ENCODE measurements at regions not wholly inside any gene's neighbourhood (a gene's known extent, or its start where the extent isn't known, plus 50 kb on each side); places are given as distances from the start of the nearest gene placed in this dataset.

DNA sequence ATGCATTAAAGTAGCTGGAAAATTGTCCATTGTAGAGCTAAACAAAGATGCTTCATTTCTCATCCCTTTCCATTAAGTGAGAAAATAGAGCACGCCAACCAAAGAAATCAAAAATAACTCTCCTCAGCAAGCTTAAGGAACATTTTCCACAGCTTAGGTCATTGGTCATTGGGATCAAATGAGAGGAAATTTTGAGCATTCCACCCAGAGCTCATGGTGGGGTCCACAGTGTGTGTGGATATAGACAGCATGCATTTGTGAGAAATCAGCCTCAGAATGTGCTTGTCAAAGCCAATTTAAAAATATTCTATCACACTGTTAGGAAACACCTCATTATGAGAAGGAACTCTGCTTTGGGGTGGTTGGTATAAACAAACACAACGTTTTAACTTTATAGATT lies 97.2 kb downstream of the HDGFL1 start:
- H3K36me3 ChIP-seq (ENCODE audit: control insufficient read depth in 5 of 5, insufficient read depth in 5 of 5, low read length in 5 of 5) = no peaks in the 10 kb centered on the region

DNA sequence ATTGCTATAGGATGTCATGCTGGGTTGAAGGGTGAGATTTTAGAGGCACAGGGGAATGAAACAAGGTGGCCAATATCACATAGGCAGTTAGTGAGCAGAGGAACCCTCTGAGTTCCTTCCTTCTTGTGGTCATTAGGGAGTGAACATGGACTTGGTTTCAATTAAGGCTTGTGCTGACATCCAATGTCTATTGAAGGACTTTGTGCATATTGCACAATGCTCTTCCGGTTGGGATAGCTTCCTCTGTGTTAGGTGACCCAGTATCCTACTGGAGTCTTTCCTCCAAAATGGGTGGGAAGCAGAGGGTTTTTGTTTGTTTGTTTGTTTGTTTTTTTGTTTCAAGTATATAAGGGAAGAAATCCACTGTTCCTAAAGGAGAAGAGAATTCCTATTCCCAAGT lies 98.5 kb downstream of the HDGFL1 start:
- H3K27me3 ChIP-seq (ENCODE audit: control insufficient read depth in 5 of 5, insufficient read depth in 4 of 5, low read length in 5 of 5) = no peaks in the 10 kb centered on the region
- H3K9ac ChIP-seq (ENCODE audit: low read length in 5 of 5) = no peak overlapping the region
- no peaks in the 10 kb centered on the region for H3K36me3 ChIP-seq (ENCODE audit: control insufficient read depth in 5 of 5, insufficient read depth in 5 of 5, low read length in 5 of 5)
- no peak overlapping the region for H3K27ac ChIP-seq (ENCODE audit: low read depth, low read length)
- no peak overlapping the region for H3K4me3 ChIP-seq (ENCODE audit: low read depth in 1 of 5, low read length in 5 of 5)
- H3K9me3 ChIP-seq (ENCODE audit: control insufficient read depth in 5 of 5, low read length in 5 of 5) = no peaks in the 10 kb centered on the region
- H3K4me1 ChIP-seq (ENCODE audit: control insufficient read depth in 5 of 5, insufficient read depth in 5 of 5, low read length in 5 of 5) = peaks cover 3 to 26% (median 6%) of the 10 kb centered on the region in 5 donors

More for the DNA sequence above, 97.2 kb downstream of the HDGFL1 start:
- Histone ChIP-seq H3K9me3 (ENCODE audit: control insufficient read depth in 5 of 5, low read length in 5 of 5) (no peaks in the 10 kb centered on the region), H3K27me3 (ENCODE audit: control insufficient read depth in 5 of 5, insufficient read depth in 4 of 5, low read length in 5 of 5) (no peaks in the 10 kb centered on the region), H3K4me3 (ENCODE audit: low read depth in 1 of 5, low read length in 5 of 5) (no peak overlapping the region), H3K9ac (ENCODE audit: low read length in 5 of 5) (no peak overlapping the region), H3K27ac (ENCODE audit: low read depth, low read length) (no peak overlapping the region), H3K4me1 (ENCODE audit: control insufficient read depth in 5 of 5, insufficient read depth in 5 of 5, low read length in 5 of 5) (peaks cover 3 to 22% (median 6%) of the 10 kb centered on the region in 5 donors)

- Histone ChIP-seq H3K4me3 (ENCODE audit: low read depth in 1 of 5, low read length in 5 of 5) (no peak overlapping the region), H3K4me1 (ENCODE audit: control insufficient read depth in 5 of 5, insufficient read depth in 5 of 5, low read length in 5 of 5) (peaks cover 3 to 26% (median 6%) of the 10 kb centered on the region in 5 donors), H3K9me3 (ENCODE audit: control insufficient read depth in 5 of 5, low read length in 5 of 5) (no peaks in the 10 kb centered on the region), H3K9ac (ENCODE audit: low read length in 5 of 5) (no peak overlapping the region), H3K27ac (ENCODE audit: low read depth, low read length) (no peak overlapping the region), H3K36me3 (ENCODE audit: control insufficient read depth in 5 of 5, insufficient read depth in 5 of 5, low read length in 5 of 5) (no peaks in the 10 kb centered on the region), H3K27me3 (ENCODE audit: control insufficient read depth in 5 of 5, insufficient read depth in 4 of 5, low read length in 5 of 5) (no peaks in the 10 kb centered on the region)
Measured at GRCh38 chr6:22668307-22668706, 98.9 kb downstream of the HDGFL1 start.

DNA sequence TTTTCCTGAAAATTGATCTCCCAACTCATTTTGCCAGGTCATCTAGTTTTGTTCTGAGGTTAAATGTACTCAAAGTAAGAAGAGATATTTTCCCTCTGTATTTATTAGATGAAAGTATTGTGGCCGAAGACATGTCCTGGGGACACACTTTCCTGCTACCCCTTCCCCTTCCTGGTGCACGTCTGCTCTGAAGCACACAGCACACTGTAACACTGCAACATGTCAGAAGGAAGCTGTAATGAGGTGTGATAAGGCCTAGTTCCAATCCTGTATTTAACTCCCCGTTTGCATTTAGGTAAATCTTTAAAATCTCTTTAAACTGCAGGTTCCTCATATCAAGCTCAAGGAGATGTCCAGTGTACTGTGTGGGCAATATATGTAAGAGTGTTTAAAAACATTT lies 99.4 kb downstream of the HDGFL1 start:
- H3K9ac ChIP-seq (ENCODE audit: low read length in 5 of 5) = no peak overlapping the region
- peaks cover 3 to 26% (median 6%) of the 10 kb centered on the region in 5 donors for H3K4me1 ChIP-seq (ENCODE audit: control insufficient read depth in 5 of 5, insufficient read depth in 5 of 5, low read length in 5 of 5)
- no peak overlapping the region for H3K27ac ChIP-seq (ENCODE audit: low read depth, low read length)

GRCh38 chr6:22670605-22671004 lies 101.2 kb downstream of the HDGFL1 start:
- Histone ChIP-seq H3K36me3 (ENCODE audit: control insufficient read depth in 5 of 5, insufficient read depth in 5 of 5, low read length in 5 of 5) (no peaks in the 10 kb centered on the region), H3K27me3 (ENCODE audit: control insufficient read depth in 5 of 5, insufficient read depth in 4 of 5, low read length in 5 of 5) (no peaks in the 10 kb centered on the region), H3K27ac (ENCODE audit: low read depth, low read length) (no peak overlapping the region), H3K4me3 (ENCODE audit: low read depth in 1 of 5, low read length in 5 of 5) (no peak overlapping the region), H3K4me1 (ENCODE audit: control insufficient read depth in 5 of 5, insufficient read depth in 5 of 5, low read length in 5 of 5) (peaks cover 3 to 26% (median 6%) of the 10 kb centered on the region in 5 donors), H3K9ac (ENCODE audit: low read length in 5 of 5) (no peak overlapping the region), H3K9me3 (ENCODE audit: control insufficient read depth in 5 of 5, low read length in 5 of 5) (no peaks in the 10 kb centered on the region)

More for the DNA sequence above, 99.4 kb downstream of the HDGFL1 start:
- H3K36me3 ChIP-seq (ENCODE audit: control insufficient read depth in 5 of 5, insufficient read depth in 5 of 5, low read length in 5 of 5) = no peaks in the 10 kb centered on the region
- no peak overlapping the region for H3K4me3 ChIP-seq (ENCODE audit: low read depth in 1 of 5, low read length in 5 of 5)
- no peaks in the 10 kb centered on the region for H3K27me3 ChIP-seq (ENCODE audit: control insufficient read depth in 5 of 5, insufficient read depth in 4 of 5, low read length in 5 of 5)
- no peaks in the 10 kb centered on the region for H3K9me3 ChIP-seq (ENCODE audit: control insufficient read depth in 5 of 5, low read length in 5 of 5)

DNA sequence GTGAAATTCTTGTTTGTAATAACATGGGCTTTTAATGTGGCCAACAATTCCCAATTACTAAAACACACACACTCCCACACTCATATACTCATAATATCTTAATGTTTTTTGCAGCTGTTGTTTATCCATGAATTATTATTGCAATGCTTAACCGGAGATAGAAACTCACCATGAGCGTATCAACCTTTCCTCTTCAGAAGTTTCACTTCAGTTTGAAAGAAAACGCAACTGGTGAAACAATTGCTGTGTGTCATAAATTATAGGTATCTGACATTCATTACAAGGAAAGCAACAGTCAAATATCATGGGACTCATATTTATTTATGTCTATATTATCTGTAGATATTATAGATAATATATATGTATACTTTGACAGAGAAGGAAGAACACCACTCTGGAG lies 104.1 kb downstream of the HDGFL1 start:
- Histone ChIP-seq H3K27me3 (ENCODE audit: control insufficient read depth in 5 of 5, insufficient read depth in 4 of 5, low read length in 5 of 5) (no peaks in the 10 kb centered on the region), H3K4me1 (ENCODE audit: control insufficient read depth in 5 of 5, insufficient read depth in 5 of 5, low read length in 5 of 5) (peaks cover under 1 to 18% (median 6%) of the 10 kb centered on the region in 5 donors), H3K9ac (ENCODE audit: low read length in 5 of 5) (no peak overlapping the region), H3K9me3 (ENCODE audit: control insufficient read depth in 5 of 5, low read length in 5 of 5) (no peaks in the 10 kb centered on the region), H3K36me3 (ENCODE audit: control insufficient read depth in 5 of 5, insufficient read depth in 5 of 5, low read length in 5 of 5) (no peaks in the 10 kb centered on the region), H3K27ac (ENCODE audit: low read depth, low read length) (no peak overlapping the region), H3K4me3 (ENCODE audit: low read depth in 1 of 5, low read length in 5 of 5) (peak overlapping the region in 1 of 5 donors; percentile 8)

DNA sequence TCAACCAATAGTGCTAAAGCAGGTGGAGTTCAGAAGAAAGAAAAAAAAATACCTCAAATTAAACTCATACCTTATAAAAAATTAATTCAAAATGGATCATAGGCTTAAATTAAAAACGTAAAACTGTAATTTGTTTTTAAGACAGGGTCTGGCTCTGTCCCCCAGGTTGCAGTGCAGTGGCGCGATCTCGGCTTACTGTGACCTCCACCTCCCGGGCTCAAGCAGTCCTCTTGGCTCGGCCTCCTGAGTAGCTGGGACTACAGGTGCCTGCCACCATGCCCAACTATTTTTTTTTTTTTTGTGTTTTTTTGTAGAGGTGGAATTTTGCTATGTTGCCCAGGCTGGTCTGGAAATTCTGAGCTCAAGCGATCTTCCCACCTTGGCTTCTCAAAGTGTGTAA lies 111.6 kb downstream of the HDGFL1 start:
- Histone ChIP-seq H3K9ac (ENCODE audit: low read length in 5 of 5) (no peak overlapping the region), H3K4me3 (ENCODE audit: low read depth in 1 of 5, low read length in 5 of 5) (no peak overlapping the region), H3K4me1 (ENCODE audit: control insufficient read depth in 5 of 5, insufficient read depth in 5 of 5, low read length in 5 of 5) (no peaks in the 10 kb centered on the region), H3K27ac (ENCODE audit: low read depth, low read length) (no peak overlapping the region), H3K36me3 (ENCODE audit: control insufficient read depth in 5 of 5, insufficient read depth in 5 of 5, low read length in 5 of 5) (no peaks in the 10 kb centered on the region), H3K9me3 (ENCODE audit: control insufficient read depth in 5 of 5, low read length in 5 of 5) (no peaks in the 10 kb centered on the region), H3K27me3 (ENCODE audit: control insufficient read depth in 5 of 5, insufficient read depth in 4 of 5, low read length in 5 of 5) (no peaks in the 10 kb centered on the region)

DNA sequence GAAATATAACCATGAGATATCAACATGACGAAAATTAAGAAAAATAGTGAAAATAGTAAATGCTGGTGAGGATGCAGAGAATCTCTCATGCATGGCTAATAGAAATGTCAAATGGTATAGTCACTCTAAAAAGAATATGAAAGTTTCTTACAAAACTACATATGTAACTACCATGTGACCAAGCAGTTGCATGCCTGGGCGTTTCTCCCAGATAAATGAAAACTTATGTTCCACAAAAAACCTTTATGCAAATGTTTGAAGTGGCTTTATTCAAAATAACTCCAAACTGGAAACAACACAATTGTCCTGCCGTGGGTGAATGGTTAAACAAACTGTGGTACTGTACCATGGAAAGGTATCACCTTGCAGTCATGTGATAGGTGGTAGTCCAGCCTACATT lies 112.4 kb downstream of the HDGFL1 start:
- Histone ChIP-seq H3K27me3 (ENCODE audit: control insufficient read depth in 5 of 5, insufficient read depth in 4 of 5, low read length in 5 of 5) (no peaks in the 10 kb centered on the region), H3K36me3 (ENCODE audit: control insufficient read depth in 5 of 5, insufficient read depth in 5 of 5, low read length in 5 of 5) (no peaks in the 10 kb centered on the region), H3K27ac (ENCODE audit: low read depth, low read length) (no peak overlapping the region), H3K4me1 (ENCODE audit: control insufficient read depth in 5 of 5, insufficient read depth in 5 of 5, low read length in 5 of 5) (no peaks in the 10 kb centered on the region), H3K4me3 (ENCODE audit: low read depth in 1 of 5, low read length in 5 of 5) (no peak overlapping the region), H3K9me3 (ENCODE audit: control insufficient read depth in 5 of 5, low read length in 5 of 5) (no peaks in the 10 kb centered on the region), H3K9ac (ENCODE audit: low read length in 5 of 5) (no peak overlapping the region)

DNA sequence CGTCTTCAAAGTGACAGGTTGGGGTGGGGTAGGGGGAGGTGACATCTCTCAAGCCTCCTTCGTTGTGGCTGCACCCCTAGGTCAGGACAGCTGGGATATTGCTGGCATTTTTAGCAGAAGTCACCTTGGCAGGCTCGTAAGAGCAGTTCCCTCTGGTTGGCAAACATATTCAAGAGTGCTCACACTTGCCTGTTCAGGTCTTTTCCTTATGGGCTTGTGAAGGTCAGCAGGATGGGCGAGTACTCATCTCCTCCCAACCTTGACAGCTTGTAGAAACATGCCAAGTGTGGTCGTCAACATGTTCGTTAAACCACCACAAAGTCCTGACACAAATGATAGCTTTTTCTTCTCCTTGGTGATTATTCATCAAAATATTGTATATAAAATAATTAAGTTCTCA lies 113.6 kb downstream of the HDGFL1 start:
- Histone ChIP-seq H3K9me3 (ENCODE audit: control insufficient read depth in 5 of 5, low read length in 5 of 5) (no peaks in the 10 kb centered on the region), H3K27ac (ENCODE audit: low read depth, low read length) (no peak overlapping the region), H3K4me3 (ENCODE audit: low read depth in 1 of 5, low read length in 5 of 5) (no peak overlapping the region), H3K27me3 (ENCODE audit: control insufficient read depth in 5 of 5, insufficient read depth in 4 of 5, low read length in 5 of 5) (no peaks in the 10 kb centered on the region), H3K4me1 (ENCODE audit: control insufficient read depth in 5 of 5, insufficient read depth in 5 of 5, low read length in 5 of 5) (no peaks in the 10 kb centered on the region), H3K9ac (ENCODE audit: low read length in 5 of 5) (no peak overlapping the region), H3K36me3 (ENCODE audit: control insufficient read depth in 5 of 5, insufficient read depth in 5 of 5, low read length in 5 of 5) (no peaks in the 10 kb centered on the region)

GRCh38 chr6:22690446-22690845 lies 121.1 kb downstream of the HDGFL1 start:
- Histone ChIP-seq H3K27me3 (ENCODE audit: control insufficient read depth in 5 of 5, insufficient read depth in 4 of 5, low read length in 5 of 5) (no peaks in the 10 kb centered on the region), H3K27ac (ENCODE audit: low read depth, low read length) (no peak overlapping the region), H3K4me3 (ENCODE audit: low read depth in 1 of 5, low read length in 5 of 5) (no peak overlapping the region), H3K9ac (ENCODE audit: low read length in 5 of 5) (no peak overlapping the region), H3K9me3 (ENCODE audit: control insufficient read depth in 5 of 5, low read length in 5 of 5) (peaks cover 0 to 3% (median 0%) of the 10 kb centered on the region in 5 donors), H3K36me3 (ENCODE audit: control insufficient read depth in 5 of 5, insufficient read depth in 5 of 5, low read length in 5 of 5) (no peaks in the 10 kb centered on the region), H3K4me1 (ENCODE audit: control insufficient read depth in 5 of 5, insufficient read depth in 5 of 5, low read length in 5 of 5) (no peaks in the 10 kb centered on the region)

All from subcutaneous abdominal adipose tissue (tissue), 5 donors.